ENCODE measurements at regions not wholly inside any gene's neighbourhood (a gene's known extent, or its start where the extent isn't known, plus 50 kb on each side); places are given as distances from the start of the nearest gene placed in this dataset.

DNA sequence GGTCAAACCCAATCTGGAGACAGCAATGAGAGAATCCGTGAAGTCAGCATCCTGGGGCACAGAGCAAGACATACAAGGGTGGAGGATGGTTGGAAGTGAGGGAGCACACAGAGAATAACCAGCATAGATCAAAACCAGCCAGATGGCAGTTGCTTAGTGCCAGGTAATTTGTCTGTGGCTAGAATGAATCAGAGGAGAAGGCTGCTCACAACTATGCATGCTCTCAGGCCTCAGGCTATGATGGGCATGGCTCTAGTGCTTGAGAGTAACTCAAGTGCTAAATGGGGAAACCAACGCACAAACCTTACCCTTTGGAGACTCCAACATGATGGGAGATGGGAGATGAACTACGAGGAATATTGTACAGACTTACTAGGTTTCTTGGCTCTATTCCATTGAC, 160.8 kb downstream of the DMRT2 start:
- TF ChIP-seq POLR2AphosphoS5 (IDR thresholded peaks at IDR 0.05) (no peak), POLR2A (IDR thresholded peaks at IDR 0.05) (no peak), EP300 (IDR thresholded peaks at IDR 0.05) (no peak)
- TF ChIP-seq, protein P1, sequence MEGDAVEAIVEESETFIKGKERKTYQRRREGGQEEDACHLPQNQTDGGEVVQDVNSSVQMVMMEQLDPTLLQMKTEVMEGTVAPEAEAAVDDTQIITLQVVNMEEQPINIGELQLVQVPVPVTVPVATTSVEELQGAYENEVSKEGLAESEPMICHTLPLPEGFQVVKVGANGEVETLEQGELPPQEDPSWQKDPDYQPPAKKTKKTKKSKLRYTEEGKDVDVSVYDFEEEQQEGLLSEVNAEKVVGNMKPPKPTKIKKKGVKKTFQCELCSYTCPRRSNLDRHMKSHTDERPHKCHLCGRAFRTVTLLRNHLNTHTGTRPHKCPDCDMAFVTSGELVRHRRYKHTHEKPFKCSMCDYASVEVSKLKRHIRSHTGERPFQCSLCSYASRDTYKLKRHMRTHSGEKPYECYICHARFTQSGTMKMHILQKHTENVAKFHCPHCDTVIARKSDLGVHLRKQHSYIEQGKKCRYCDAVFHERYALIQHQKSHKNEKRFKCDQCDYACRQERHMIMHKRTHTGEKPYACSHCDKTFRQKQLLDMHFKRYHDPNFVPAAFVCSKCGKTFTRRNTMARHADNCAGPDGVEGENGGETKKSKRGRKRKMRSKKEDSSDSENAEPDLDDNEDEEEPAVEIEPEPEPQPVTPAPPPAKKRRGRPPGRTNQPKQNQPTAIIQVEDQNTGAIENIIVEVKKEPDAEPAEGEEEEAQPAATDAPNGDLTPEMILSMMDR (IDR thresholded peaks at IDR 0.05) = no peak

Data from stomach (tissue), 4 donors.